Dermis blood vessel endothelial cell (primary cell): ENCODE measurements at regions not wholly inside any gene's neighbourhood (a gene's known extent, or its start where the extent isn't known, plus 50 kb on each side); places are given as distances from the start of the nearest gene placed in this dataset.
A peak's percentile ranks its signal among the peaks of the same experiment; 100 is the strongest.

Experiments used
- DNase-seq: peaks from one replicate; pipeline ENCODE4 v3.0.0; 2010

GRCh38 chr10:78974617-78975317 is 94.0 kb upstream of the ZMIZ1 start:
- peak; percentile 90 for DNase-seq

- no peak for DNase-seq
These were observed 92.8 kb upstream of the ZMIZ1 start for GRCh38 chr10:78975926-78976325.

GRCh38 chr10:78976825-78977755 is 91.7 kb upstream of the ZMIZ1 start:
- DNase-seq, result no peak

- no peak for DNase-seq
These were observed 88.8 kb upstream of the ZMIZ1 start for GRCh38 chr10:78979938-78980337.

GRCh38 chr10:78980354-78980753 is 88.4 kb upstream of the ZMIZ1 start:
- DNase-seq, result no peak

- no peak for DNase-seq
These were observed 88.0 kb upstream of the ZMIZ1 start for GRCh38 chr10:78980815-78981214.

GRCh38 chr10:78981257-78981969 is 87.4 kb upstream of the ZMIZ1 start:
- no peak for DNase-seq

GRCh38 chr10:78981970-78982281 is 86.8 kb upstream of the ZMIZ1 start:
- no peak for DNase-seq

GRCh38 chr10:78982726-78983125 is 86.0 kb upstream of the ZMIZ1 start:
- DNase-seq, result no peak

- DNase-seq, result no peak
These were observed 85.2 kb upstream of the ZMIZ1 start for GRCh38 chr10:78983608-78984007.

GRCh38 chr10:78985973-78986818 is 82.6 kb upstream of the ZMIZ1 start:
- no peak for DNase-seq

GRCh38 chr10:78991187-78991586 is 77.6 kb upstream of the ZMIZ1 start:
- DNase-seq, result no peak

- DNase-seq, result no peak
These were observed 76.4 kb upstream of the ZMIZ1 start for GRCh38 chr10:78992333-78992732.

GRCh38 chr10:78993261-78993945 is 75.4 kb upstream of the ZMIZ1 start:
- DNase-seq, result no peak

GRCh38 chr10:78995987-78996791 is 72.6 kb upstream of the ZMIZ1 start:
- no peak for DNase-seq

GRCh38 chr10:78996792-78997129 is 72.0 kb upstream of the ZMIZ1 start:
- DNase-seq, result no peak

- no peak for DNase-seq
These were observed 70.8 kb upstream of the ZMIZ1 start for GRCh38 chr10:78997635-78998618.

GRCh38 chr10:79001082-79001885 is 67.5 kb upstream of the ZMIZ1 start:
- DNase-seq, result peak; percentile 75

GRCh38 chr10:79002336-79002735 is 66.4 kb upstream of the ZMIZ1 start:
- no peak for DNase-seq
